Skeletal muscle cell (primary cell): ENCODE measurements at regions not wholly inside any gene's neighbourhood (a gene's known extent, or its start where the extent isn't known, plus 50 kb on each side); places are given as distances from the start of the nearest gene placed in this dataset.

ENCODE experiments used
- DNase-seq: peaks from one replicate; pipeline ENCODE4 v3.0.0-alpha.2; 2010; ENCODE audit warnings: low read depth
- H3K4me3 ChIP-seq: 2 replicates; pipeline ENCODE4 v1.5.1; 2011; ENCODE audit warnings: low read depth, mild to moderate bottlenecking, control low read depth, low read length, moderate library complexity

GRCh38 chr10:4557469-4557868 is 268.5 kb upstream of the AKR1E2 start:
- no peak for DNase-seq
- no peak overlapping the region for H3K4me3 ChIP-seq

DNA sequence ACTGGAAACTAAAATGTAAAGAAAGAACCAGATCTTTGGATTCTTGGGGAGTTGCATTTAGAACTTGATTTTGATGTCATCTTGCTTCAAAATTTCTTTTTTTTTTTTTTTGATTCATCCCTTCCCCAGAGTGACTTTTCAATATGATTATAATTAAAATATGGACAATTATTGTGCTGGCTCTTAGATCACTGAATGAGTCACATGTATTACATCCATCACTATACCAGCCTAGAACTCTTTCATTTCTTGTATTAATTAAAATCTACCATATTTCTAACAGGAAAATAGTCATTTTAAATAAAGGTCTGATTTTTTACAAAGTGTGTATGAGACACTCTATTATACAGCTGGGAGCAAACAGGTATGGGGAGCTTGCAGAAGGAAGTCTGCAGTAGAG is 269.5 kb upstream of the AKR1E2 start:
- no peak overlapping the region for H3K4me3 ChIP-seq
- DNase-seq = no peak

GRCh38 chr10:4555920-4556319 is 270.1 kb upstream of the AKR1E2 start:
- DNase-seq = no peak
- no peak overlapping the region for H3K4me3 ChIP-seq

GRCh38 chr10:4549139-4549653 is 276.8 kb upstream of the AKR1E2 start:
- H3K4me3 ChIP-seq = no peak overlapping the region
- no peak for DNase-seq

DNA sequence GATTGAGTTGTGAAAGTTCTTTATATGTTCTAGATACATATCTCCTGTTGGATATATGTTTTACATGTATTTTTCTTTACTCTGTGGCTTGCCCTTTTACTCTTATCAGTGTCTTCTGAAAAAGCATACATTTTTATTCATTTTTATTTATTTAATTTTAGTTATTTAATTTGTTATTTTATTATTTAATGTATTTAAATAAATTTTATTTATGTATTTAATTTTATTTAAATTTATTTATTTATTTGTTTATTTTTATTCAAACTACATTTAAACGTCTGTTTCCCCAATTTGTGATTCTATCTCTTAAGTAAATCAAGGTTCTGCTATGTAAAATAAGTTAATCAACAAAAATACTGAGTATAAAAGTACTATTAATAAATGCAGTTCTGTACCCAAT is 279.1 kb upstream of the AKR1E2 start:
- no peak for DNase-seq
- H3K4me3 ChIP-seq = no peak overlapping the region

DNA sequence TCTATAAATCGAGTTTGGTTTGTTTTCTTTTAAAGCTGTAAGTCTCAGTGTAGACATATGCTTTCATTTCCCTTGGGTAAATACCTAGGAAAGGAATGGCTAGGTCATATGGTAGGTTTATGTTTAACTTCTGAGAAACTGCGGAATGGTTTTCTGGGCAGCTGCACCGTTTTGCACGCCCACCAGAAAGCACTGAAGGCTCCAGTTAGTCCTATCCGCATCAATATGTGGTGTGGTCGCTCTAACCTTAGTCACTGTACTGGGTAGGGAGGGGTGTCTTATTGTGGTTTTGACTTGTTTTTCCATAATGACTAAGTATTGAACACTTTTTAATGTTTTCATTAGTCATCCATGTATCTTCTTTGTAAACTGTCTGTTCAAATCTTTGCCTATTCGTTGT is 279.5 kb upstream of the AKR1E2 start:
- H3K4me3 ChIP-seq = no peak overlapping the region
- peak; percentile 95 for DNase-seq

- DNase-seq = peak; percentile 34
- H3K4me3 ChIP-seq = no peak overlapping the region
Measured at GRCh38 chr10:4545062-4545461, 280.9 kb upstream of the AKR1E2 start.

DNA sequence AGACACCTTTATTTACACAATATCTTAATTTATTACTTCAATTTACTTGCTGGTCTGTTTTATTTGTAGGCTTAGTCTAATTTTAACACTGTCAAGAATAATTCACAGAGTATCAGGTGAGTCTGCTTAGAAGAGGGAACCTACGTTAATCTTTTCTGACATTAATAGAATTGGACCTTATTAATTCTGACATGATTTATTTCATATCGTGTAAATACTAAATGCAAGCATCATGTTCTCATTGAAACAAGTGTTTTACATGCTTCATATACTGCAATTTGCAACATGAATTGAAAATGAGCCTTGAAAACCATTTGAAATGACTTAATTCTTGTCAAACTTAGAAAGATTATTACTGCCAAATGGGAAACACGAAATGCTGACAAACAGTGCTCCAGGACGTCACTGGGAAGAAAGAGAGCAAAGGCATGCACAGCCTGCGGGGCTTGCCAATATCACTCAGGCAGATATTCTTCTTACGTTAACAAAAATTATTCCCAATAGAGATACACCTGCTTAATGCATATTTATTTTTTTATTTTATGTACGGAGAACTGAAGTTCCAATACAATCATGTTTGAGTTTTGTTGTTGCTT is 282.0 kb upstream of the AKR1E2 start:
- no peak for DNase-seq
- no peak overlapping the region for H3K4me3 ChIP-seq

- H3K4me3 ChIP-seq = no peak overlapping the region
- peak; percentile 94 for DNase-seq
Measured at GRCh38 chr10:4541292-4541691, 284.7 kb upstream of the AKR1E2 start.

DNA sequence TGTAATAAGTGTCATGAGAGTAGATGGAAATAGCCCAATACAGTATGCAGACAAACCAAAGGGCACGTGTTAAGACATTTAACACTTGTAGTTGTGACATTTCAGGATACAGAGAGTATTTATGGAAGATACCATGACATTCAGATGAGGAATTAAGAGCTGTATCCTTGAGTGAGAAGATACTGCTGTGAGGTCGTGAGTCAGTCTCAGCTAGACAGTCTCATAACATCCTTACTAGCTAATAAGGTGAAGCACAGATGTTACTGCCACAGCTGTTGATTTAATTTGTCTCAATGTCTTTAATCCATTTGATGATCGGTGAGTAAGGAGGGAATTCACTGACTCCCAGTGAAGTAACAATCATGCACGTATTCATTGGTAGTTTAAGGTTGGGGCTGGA is 288.0 kb upstream of the AKR1E2 start:
- no peak for DNase-seq

DNA sequence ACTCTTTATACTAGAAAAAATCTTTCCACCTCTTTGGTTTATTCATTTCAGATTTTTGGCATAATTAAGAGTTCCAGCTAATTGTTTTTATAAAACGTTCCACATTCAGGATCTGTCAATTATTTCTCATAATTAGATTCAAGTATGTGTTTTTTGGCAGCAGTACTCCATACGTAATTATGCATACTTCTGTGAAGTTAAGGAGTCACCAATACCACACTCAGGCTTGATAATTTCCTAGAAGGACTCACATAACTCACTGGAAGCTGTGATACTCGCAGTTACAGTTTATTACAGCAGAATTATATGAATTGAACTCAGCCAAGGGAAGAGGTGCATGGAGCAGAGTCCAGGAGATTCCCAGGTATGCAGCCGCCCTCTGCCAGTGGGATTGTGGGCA is 290.5 kb upstream of the AKR1E2 start:
- H3K4me3 ChIP-seq = no peak overlapping the region
- no peak for DNase-seq

More for the DNA sequence above, 288.0 kb upstream of the AKR1E2 start:
- H3K4me3 ChIP-seq = no peak overlapping the region

- H3K4me3 ChIP-seq = no peak overlapping the region
- DNase-seq = no peak
Measured at GRCh38 chr10:4533621-4534020, 292.4 kb upstream of the AKR1E2 start.

DNA sequence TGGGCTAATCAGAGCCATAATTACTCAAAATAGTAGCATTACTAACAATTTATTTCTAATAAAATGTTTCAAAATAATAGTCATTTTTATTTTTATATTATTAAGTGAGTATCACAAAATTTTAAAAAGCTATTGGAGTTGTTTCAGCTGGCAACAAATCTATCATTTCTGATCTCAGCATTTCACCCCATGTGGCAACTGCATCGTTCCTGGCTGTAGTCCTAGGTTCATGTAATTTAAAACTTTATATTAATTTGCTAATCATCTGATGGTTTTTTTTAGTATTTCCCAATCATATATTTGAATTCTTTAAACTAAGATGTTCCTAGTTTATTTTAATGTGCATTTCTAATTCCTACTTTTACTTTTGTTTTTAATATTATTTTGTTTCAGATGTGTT is 293.0 kb upstream of the AKR1E2 start:
- H3K4me3 ChIP-seq = no peak overlapping the region

GRCh38 chr10:4532467-4532866 is 293.5 kb upstream of the AKR1E2 start:
- no peak overlapping the region for H3K4me3 ChIP-seq
- DNase-seq = peak; percentile 66

More for the DNA sequence above, 293.0 kb upstream of the AKR1E2 start:
- DNase-seq = no peak

- no peak for DNase-seq
- H3K4me3 ChIP-seq = no peak overlapping the region
Measured at GRCh38 chr10:4532011-4532410, 294.0 kb upstream of the AKR1E2 start.

DNA sequence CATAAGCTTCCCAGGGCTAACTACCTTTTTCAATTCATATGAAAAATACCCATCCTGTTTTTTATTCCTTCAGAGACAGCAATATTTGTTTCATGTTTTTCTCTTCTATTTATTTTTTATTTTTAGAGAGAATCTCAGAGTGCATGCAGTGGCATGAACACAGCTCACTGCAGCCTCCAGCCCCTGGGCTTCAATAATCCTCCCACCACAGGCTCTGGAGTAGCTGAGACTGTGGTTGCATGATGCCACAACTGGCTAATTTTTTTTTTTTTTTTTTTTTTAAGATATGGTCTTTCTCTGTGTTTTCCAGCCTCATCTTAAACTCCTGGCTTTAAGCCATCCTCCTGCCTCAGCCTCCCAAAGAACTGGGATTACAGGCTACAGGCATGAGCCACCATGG is 296.7 kb upstream of the AKR1E2 start:
- DNase-seq = no peak
- no peak overlapping the region for H3K4me3 ChIP-seq

DNA sequence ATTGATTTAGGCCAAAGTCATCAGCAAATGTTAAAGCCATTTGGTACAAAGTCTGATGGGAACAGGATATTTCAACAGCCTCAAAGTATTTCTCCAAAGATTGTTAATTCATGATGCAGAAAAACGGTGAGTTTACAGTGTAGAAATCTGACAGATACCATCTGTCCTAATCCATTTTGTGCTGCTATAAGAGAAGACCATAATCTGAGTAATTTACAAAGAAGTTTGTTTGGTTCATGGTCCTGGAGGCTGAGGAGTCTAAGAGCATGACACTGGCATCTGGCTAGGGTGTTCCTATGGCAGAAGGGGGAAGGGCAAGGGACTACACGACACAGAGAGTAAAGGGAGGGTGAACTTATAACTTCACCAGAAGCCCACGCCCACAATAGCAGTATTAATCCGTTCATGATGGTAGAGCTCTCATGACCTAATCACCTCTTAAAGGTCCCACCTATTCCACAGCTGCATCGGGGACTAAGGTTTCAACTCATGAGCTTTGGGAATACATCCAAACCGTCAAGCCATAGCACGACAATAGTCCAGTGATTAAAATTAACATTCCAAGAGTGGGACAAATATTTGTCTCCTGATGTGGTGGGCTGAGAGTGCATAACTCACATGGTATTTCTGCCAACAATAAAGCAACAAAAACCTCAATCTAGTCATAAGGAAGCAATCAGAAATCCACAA is 298.6 kb upstream of the AKR1E2 start:
- no peak overlapping the region for H3K4me3 ChIP-seq
- DNase-seq = peak; percentile 55

- H3K4me3 ChIP-seq = no peak overlapping the region
- no peak for DNase-seq
Measured at GRCh38 chr10:4526311-4526731, 299.7 kb upstream of the AKR1E2 start.

DNA sequence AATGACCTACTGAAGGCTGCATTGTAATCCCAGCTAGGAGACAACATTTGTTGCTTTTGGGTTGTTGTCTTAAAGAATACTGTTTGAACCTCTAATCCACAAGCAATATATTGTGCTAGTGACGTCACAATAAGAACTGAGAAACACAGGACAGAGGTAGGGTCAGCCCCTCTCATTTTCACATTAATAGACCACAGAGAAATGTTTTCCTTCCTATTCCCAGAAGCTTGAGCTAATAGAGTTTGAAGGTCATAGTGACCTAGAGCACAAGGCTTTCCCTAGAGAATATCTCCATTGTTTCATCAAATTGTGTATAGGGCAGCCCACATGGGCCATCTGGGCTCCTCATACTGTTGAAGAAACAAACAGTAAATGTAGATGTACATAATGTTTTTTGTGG is 300.9 kb upstream of the AKR1E2 start:
- no peak for DNase-seq

DNA sequence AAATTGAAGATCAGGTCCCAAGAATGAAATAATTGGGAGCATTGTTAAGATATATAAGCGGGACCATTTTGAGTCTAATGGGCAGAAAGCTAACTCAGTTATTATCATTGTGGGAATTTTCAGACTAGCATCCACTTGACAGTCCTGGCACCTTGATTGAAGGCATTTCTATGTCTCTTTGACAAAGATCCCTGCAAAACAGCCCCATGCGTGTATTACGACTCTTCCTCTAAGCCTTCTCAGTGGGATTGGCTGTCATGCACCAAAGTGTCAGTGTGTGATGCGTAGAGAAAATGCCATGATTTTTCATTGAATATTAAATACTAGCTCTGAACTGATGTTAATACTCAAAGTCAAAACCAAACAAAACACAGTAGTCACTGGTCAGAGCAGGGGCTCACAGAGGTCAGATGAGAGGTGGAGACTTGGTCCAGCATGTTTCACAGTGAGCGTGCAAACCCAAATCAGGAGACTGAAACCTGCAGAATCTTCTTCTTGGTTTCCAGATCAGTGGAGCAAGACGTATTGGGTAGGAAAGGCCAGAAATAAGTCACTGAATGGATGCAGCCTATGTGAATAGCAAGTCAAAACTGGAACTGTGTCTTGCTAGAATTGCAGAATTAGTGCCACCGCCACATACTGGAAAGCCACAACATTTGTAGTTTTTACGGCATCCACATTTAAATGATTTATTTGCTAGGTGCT is 303.6 kb upstream of the AKR1E2 start:
- no peak for DNase-seq
- H3K4me3 ChIP-seq = no peak overlapping the region

More for the DNA sequence above, 300.9 kb upstream of the AKR1E2 start:
- no peak overlapping the region for H3K4me3 ChIP-seq
